ENCODE measurements at regions not wholly inside any gene's neighbourhood (a gene's known extent, or its start where the extent isn't known, plus 50 kb on each side); places are given as distances from the start of the nearest gene placed in this dataset.
"Not testable (repeated sequence)": the region's sequence is repeated elsewhere in the genome, so short reads cannot be mapped to it uniquely, and the experiment has no call there.

DNA sequence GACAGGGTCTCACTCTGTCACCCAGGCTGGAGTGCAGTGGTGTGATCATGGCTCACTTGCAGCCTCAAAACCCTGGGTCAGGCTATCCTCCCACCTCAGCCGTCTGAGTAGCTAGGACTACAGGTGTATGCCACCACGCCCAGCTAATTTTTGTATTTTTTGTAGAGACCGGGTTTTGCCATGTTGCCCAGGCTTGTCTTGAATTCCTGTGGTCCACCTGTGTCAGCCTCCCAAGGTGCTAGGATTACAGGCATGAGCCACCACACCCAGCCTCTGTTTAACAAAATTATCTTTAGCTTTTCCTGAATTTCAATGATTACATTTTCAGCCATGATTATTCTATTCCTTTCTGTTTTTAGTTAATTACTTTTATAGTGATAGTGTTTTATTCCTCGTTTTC, 255.1 kb upstream of the MGAT5 start:
- TF ChIP-seq, protein P1, sequence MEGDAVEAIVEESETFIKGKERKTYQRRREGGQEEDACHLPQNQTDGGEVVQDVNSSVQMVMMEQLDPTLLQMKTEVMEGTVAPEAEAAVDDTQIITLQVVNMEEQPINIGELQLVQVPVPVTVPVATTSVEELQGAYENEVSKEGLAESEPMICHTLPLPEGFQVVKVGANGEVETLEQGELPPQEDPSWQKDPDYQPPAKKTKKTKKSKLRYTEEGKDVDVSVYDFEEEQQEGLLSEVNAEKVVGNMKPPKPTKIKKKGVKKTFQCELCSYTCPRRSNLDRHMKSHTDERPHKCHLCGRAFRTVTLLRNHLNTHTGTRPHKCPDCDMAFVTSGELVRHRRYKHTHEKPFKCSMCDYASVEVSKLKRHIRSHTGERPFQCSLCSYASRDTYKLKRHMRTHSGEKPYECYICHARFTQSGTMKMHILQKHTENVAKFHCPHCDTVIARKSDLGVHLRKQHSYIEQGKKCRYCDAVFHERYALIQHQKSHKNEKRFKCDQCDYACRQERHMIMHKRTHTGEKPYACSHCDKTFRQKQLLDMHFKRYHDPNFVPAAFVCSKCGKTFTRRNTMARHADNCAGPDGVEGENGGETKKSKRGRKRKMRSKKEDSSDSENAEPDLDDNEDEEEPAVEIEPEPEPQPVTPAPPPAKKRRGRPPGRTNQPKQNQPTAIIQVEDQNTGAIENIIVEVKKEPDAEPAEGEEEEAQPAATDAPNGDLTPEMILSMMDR (IDR thresholded peaks at IDR 0.05) = not testable (repeated sequence)
- not testable (repeated sequence) for TF ChIP-seq POLR2A (IDR thresholded peaks at IDR 0.05)
